IMR-90 (cell line): ENCODE measurements at regions not wholly inside any gene's neighbourhood (a gene's known extent, or its start where the extent isn't known, plus 50 kb on each side); places are given as distances from the start of the nearest gene placed in this dataset.

Source experiments
- ATAC-seq: fragments of 200-7000 bp; cut with Tn5 transposase; 2 replicates; pipeline ENCODE4 v1.9.1; 2020; ENCODE audit warnings: low read depth, mild to moderate bottlenecking, moderate library complexity
- BruUV-seq: library from RNA; stranded (reverse); fragments of 400-500 nt; replicated peaks from 2 replicates; lab custom pipeline; 2021; lab: Mats Ljungman, UMichigan
- CTCF ChIA-PET: fragments of 300-600 bp; formaldehyde crosslinking; extraction: SDS; loops from one replicate; lab custom pipeline; 2021; ENCODE audit warnings: antibody characterized with exemption; lab: Yijun Ruan, JAX
- POLR2A ChIA-PET: fragments of 300-600 bp; sonication (Branson Sonifier 250); formaldehyde crosslinking; loops from one replicate; lab custom pipeline; 2022; ENCODE audit warnings: antibody characterized with exemption; ENCODE audit not compliant: unreplicated experiment; lab: Charles Lee
- DNase-seq: peaks from one replicate; pipeline ENCODE4 v3.0.0; 2013
- H2AFZ ChIP-seq: replicated peaks from 2 replicates; pipeline ENCODE3; 2013; ENCODE audit warnings: low read length, mild to moderate bottlenecking; ENCODE audit not compliant: poor library complexity
- H2AK5ac ChIP-seq: 2 replicates; pipeline ENCODE4 v1.6.1; 2013; ENCODE audit warnings: low read depth, low read length, inconsistent platforms
- H2AK9ac ChIP-seq: replicated peaks from 2 replicates; pipeline ENCODE3; 2013; ENCODE audit warnings: mild to moderate bottlenecking, low read depth, low read length, moderate library complexity; ENCODE audit not compliant: poor library complexity
- H2BK120ac ChIP-seq: 2 replicates; pipeline ENCODE4 v1.6.1; 2013; ENCODE audit warnings: low read depth, low read length, inconsistent platforms
- H2BK15ac ChIP-seq: 3 replicates; pipeline ENCODE4 v1.6.1; 2013; ENCODE audit warnings: low read depth, low read length, inconsistent platforms
- H2BK20ac ChIP-seq: 2 replicates; pipeline ENCODE4 v1.6.1; 2013; ENCODE audit warnings: low read depth, mild to moderate bottlenecking, inconsistent platforms, low read length, moderate library complexity
- H2BK5ac ChIP-seq: 2 replicates; pipeline ENCODE4 v1.6.1; 2013; ENCODE audit warnings: mild to moderate bottlenecking, low read depth, low read length, inconsistent platforms; ENCODE audit not compliant: poor library complexity, severe bottlenecking
- H3K14ac ChIP-seq: replicated peaks from 2 replicates; pipeline ENCODE4 v1.6.1; 2013; ENCODE audit warnings: low read depth, low read length, inconsistent platforms
- H3K18ac ChIP-seq: 2 replicates; pipeline ENCODE4 v1.6.1; 2013; ENCODE audit warnings: low read depth, low read length, control low read depth
- H3K23ac ChIP-seq: 2 replicates; pipeline ENCODE4 v1.6.1; 2013; ENCODE audit warnings: low read depth, low read length, inconsistent platforms
- H3K27ac ChIP-seq: 2 replicates; pipeline ENCODE4 v1.5.1; 2013; ENCODE audit warnings: mild to moderate bottlenecking, control low read depth, low read length; ENCODE audit not compliant: insufficient read depth
- H3K27me3 ChIP-seq: 2 replicates; pipeline ENCODE4 v1.6.1; 2013; ENCODE audit warnings: low read length; ENCODE audit not compliant: control insufficient read depth, insufficient read depth
- H3K36me3 ChIP-seq: 2 replicates; pipeline ENCODE4 v1.6.1; 2013; ENCODE audit warnings: low read length, mixed read lengths; ENCODE audit not compliant: control insufficient read depth, insufficient read depth
- H3K4ac ChIP-seq: 2 replicates; pipeline ENCODE4 v1.6.1; 2013; ENCODE audit warnings: low read depth, low read length, inconsistent platforms
- H3K4me1 ChIP-seq: 2 replicates; pipeline ENCODE4 v1.6.1; 2013; ENCODE audit warnings: low read length, mixed read lengths; ENCODE audit not compliant: control insufficient read depth, insufficient read depth
- H3K4me2 ChIP-seq: 2 replicates; pipeline ENCODE4 v1.6.1; 2013; ENCODE audit warnings: low read depth, mild to moderate bottlenecking, control low read depth, low read length, moderate library complexity
- H3K4me3 ChIP-seq: 2 replicates; pipeline ENCODE4 v1.5.1; 2013; ENCODE audit warnings: low read depth, mild to moderate bottlenecking, control low read depth, low read length, moderate library complexity; ENCODE audit not compliant: insufficient read depth
- H3K56ac ChIP-seq: 2 replicates; pipeline ENCODE4 v1.6.1; 2013; ENCODE audit warnings: low read length, inconsistent platforms; ENCODE audit not compliant: insufficient read depth; ENCODE audit errors: extremely low read depth
- H3K79me1 ChIP-seq, 2 experiments: 2 replicates each; pipeline ENCODE4 v1.6.1; 2013; ENCODE audit warnings: low read length in 2 of 2, inconsistent platforms in 1 of 2, low read depth in 1 of 2
- H3K9ac ChIP-seq: 2 replicates; pipeline ENCODE4 v1.6.1; 2013; ENCODE audit warnings: low read depth, low read length, control low read depth
- H3K9me1 ChIP-seq: 2 replicates; pipeline ENCODE4 v1.6.1; 2013; ENCODE audit warnings: low read length, inconsistent platforms; ENCODE audit not compliant: insufficient read depth
- H3K9me3 ChIP-seq: 2 replicates; pipeline ENCODE4 v1.6.1; 2013; ENCODE audit warnings: low read length; ENCODE audit not compliant: control insufficient read depth, insufficient read depth
- H4K20me1 ChIP-seq: 2 replicates; pipeline ENCODE4 v1.6.1; 2013; ENCODE audit warnings: low read length, inconsistent platforms; ENCODE audit not compliant: insufficient read depth
- H4K5ac ChIP-seq: 2 replicates; pipeline ENCODE4 v1.6.1; 2013; ENCODE audit warnings: mild to moderate bottlenecking, low read depth, low read length, control low read depth
- H4K8ac ChIP-seq, 2 experiments: 2 replicates each; pipeline ENCODE4 v1.6.1; 2013; ENCODE audit warnings: low read depth in 2 of 2, low read length in 2 of 2, control low read depth in 1 of 2, inconsistent platforms in 1 of 2
- H4K91ac ChIP-seq: 2 replicates; pipeline ENCODE4 v1.6.1; 2013; ENCODE audit warnings: low read depth, low read length, inconsistent platforms; ENCODE audit not compliant: insufficient read depth
- BHLHE40 ChIP-seq: fragments of 150-350 bp; IDR thresholded peaks from 2 replicates; pipeline ENCODE4 v1.6.1; 2016; ENCODE audit warnings: mild to moderate bottlenecking, low read depth, low read length
- CEBPB ChIP-seq: IDR thresholded peaks from 2 replicates; pipeline ENCODE4 v1.6.1; 2012; ENCODE audit warnings: low read depth, low read length, improper control_type of control experiment
- ELK1 ChIP-seq: fragments of 150-350 bp; IDR thresholded peaks from 2 replicates; pipeline ENCODE4 v1.6.1; 2016; ENCODE audit warnings: low read depth, mild to moderate bottlenecking, low read length, moderate library complexity, borderline replicate concordance
- POLR2A ChIP-seq: IDR thresholded peaks from 2 replicates; pipeline ENCODE4 v1.6.1; 2012; ENCODE audit warnings: mild to moderate bottlenecking, low read depth, low read length
- WGBS, 2 experiments: methylation state at CpG; one replicate each; pipeline versions ENCODE4 v1.1.5 to v1.1.7; 2013; ENCODE audit warnings: missing lambda C conversion rate in 2 of 2; ENCODE audit not compliant: insufficient read length in 1 of 2; ENCODE audit errors: extremely low coverage in 2 of 2; 5-methylcytosine and 5-hydroxymethylcytosine counted together
- dilution Hi-C: fragments of 300-500 bp; cut with HindIII; formaldehyde crosslinking; loops from one replicate; pipeline ENCODE4 v1.14.3; 2018; ENCODE audit warnings: low sequenced_read_pairs; ENCODE audit not compliant: unreplicated experiment
- in situ Hi-C: fragments of 300-500 bp; cut with MboI; formaldehyde crosslinking; loops from 3 replicates; pipeline ENCODE4 v1.14.3; 2019; ENCODE audit warnings: low sequenced_read_pairs, inconsistent platforms, mixed read lengths
- intact Hi-C: fragments of 100-400 bp; cut with micrococcal nuclease; formaldehyde crosslinking; loops from 2 replicates; pipeline ENCODE4 v1.10.0; 2022

GRCh38 chr4:104211657-104212056 is 283.0 kb downstream of the CXXC4 start:
- Histone ChIP-seq H2BK15ac (no peak overlapping the region), H4K8ac (no peak overlapping the region), H2BK20ac (no peak overlapping the region), H2AFZ (no peak overlapping the region), H3K4me3 (no peak overlapping the region), H4K91ac (no peak overlapping the region), H3K27me3 (no peaks in the 10 kb centered on the region), H3K4ac (no peak overlapping the region), H2AK5ac (no peak overlapping the region), H2BK5ac (no peak overlapping the region), H3K9ac (no peak overlapping the region), H3K9me1 (no peaks in the 10 kb centered on the region), H3K14ac (no peak overlapping the region), H3K79me1 (no peaks in the 10 kb centered on the region), H2AK9ac (no peak overlapping the region), H3K9me3 (peaks cover 8% of the 10 kb centered on the region), H3K4me2 (no peak overlapping the region), H3K27ac (no peak overlapping the region), H4K20me1 (no peaks in the 10 kb centered on the region), H4K5ac (no peak overlapping the region), H2BK120ac (no peak overlapping the region), H3K56ac (no peak overlapping the region), H3K18ac (no peak overlapping the region), H3K23ac (no peak overlapping the region), H3K36me3 (no peaks in the 10 kb centered on the region), H3K4me1 (no peaks in the 10 kb centered on the region)
- TF ChIP-seq BHLHE40 (no peak), POLR2A (no peak), CEBPB (peak; percentile 90), ELK1 (no peak)
- no CpG with 5 or more reads among the region's 2 CpGs for WGBS, 2 experiments
- dilution Hi-C loops: no loop called here
- ChIA-PET CTCF (no interaction called here), POLR2A (no interaction called here)
- intact Hi-C loops: no loop called here
- in situ Hi-C loops: no loop called here
- no TSS peak for BruUV-seq
- DNase-seq: no peak
- ATAC-seq: no peak
